H1 (cell line): ENCODE measurements at regions not wholly inside any gene's neighbourhood (a gene's known extent, or its start where the extent isn't known, plus 50 kb on each side); places are given as distances from the start of the nearest gene placed in this dataset.

ENCODE experiments used
- CTCF ChIA-PET: fragments of 300-600 bp; sonication (Branson Sonifier 250); formaldehyde crosslinking; loops from one replicate; lab custom pipeline; 2021; ENCODE audit not compliant: partially characterized antibody; lab: Charles Lee
- POLR2A ChIA-PET: fragments of 300-600 bp; sonication (Branson Sonifier 250); formaldehyde crosslinking; loops from one replicate; lab custom pipeline; 2021; ENCODE audit warnings: inconsistent platforms; ENCODE audit not compliant: partially characterized antibody; lab: Charles Lee
- DNase-seq, 2 experiments: peaks; one replicate each; pipeline versions ENCODE4 v3.0.0 to v3.0.0-alpha.2; 2010 to 2022; ENCODE audit warnings: low spot score in 2 of 2, low read depth in 1 of 2, mixed read lengths in 1 of 2
- FAIRE-seq: peaks from 2 replicates; lab custom pipeline; 2011; peaks lifted over from hg19 to GRCh38; lab: Jason Lieb, UNC
- H2AFZ ChIP-seq: 2 replicates; pipeline ENCODE4 v1.8.1; 2012; ENCODE audit warnings: low read length, inconsistent platforms
- H2AK5ac ChIP-seq: 2 replicates; pipeline ENCODE4 v1.6.1; 2013; ENCODE audit warnings: low read depth, low read length
- H2BK120ac ChIP-seq: replicated peaks from 2 replicates; pipeline ENCODE3; 2013; ENCODE audit warnings: low read depth, low read length, inconsistent platforms
- H2BK12ac ChIP-seq: 2 replicates; pipeline ENCODE4 v1.6.1; 2013; ENCODE audit warnings: low read depth, low read length
- H2BK15ac ChIP-seq: 2 replicates; pipeline ENCODE4 v1.6.1; 2013; ENCODE audit warnings: low read length
- H2BK20ac ChIP-seq: 2 replicates; pipeline ENCODE4 v1.6.1; 2013; ENCODE audit warnings: low read length
- H2BK5ac ChIP-seq: 2 replicates; pipeline ENCODE4 v1.6.1; 2013; ENCODE audit warnings: low read depth, low read length
- H3K14ac ChIP-seq: 2 replicates; pipeline ENCODE4 v1.6.1; 2013; ENCODE audit warnings: inconsistent platforms; ENCODE audit not compliant: insufficient read length
- H3K18ac ChIP-seq: 2 replicates; pipeline ENCODE4 v1.6.1; 2013; ENCODE audit warnings: low read length; ENCODE audit errors: extremely low read depth
- H3K23ac ChIP-seq: 2 replicates; pipeline ENCODE4 v1.6.1; 2013; ENCODE audit warnings: inconsistent platforms; ENCODE audit not compliant: insufficient read length
- H3K23me2 ChIP-seq: 2 replicates; pipeline ENCODE4 v1.6.1; 2013; ENCODE audit warnings: low read depth, low read length
- H3K27ac ChIP-seq: 2 replicates; pipeline ENCODE4 v1.6.1; 2011; ENCODE audit warnings: low read depth, low read length, inconsistent platforms
- H3K27me3 ChIP-seq, 4 experiments: replicated peaks in 1 of 4; 1 replicate in 1 of 4; 2 replicates in 3 of 4; pipeline versions ENCODE4 v1.6.1 to v1.8.1; 2011 to 2013; ENCODE audit warnings: low read length in 3 of 4, mild to moderate bottlenecking in 3 of 4, inconsistent platforms in 2 of 4, mixed read lengths in 2 of 4, moderate library complexity in 1 of 4; ENCODE audit not compliant: control insufficient read depth in 3 of 4, insufficient read depth in 3 of 4; ENCODE audit errors: extremely low read depth in 1 of 4
- H3K36me3 ChIP-seq, 4 experiments: 2 replicates each; pipeline versions ENCODE4 v1.6.1 to v1.8.1; 2011 to 2013; ENCODE audit warnings: mild to moderate bottlenecking in 4 of 4, low read length in 3 of 4, moderate library complexity in 2 of 4, control low read depth in 1 of 4, inconsistent platforms in 1 of 4; ENCODE audit not compliant: insufficient read depth in 4 of 4, control insufficient read depth in 2 of 4
- H3K4ac ChIP-seq: replicated peaks from 2 replicates; pipeline ENCODE3; 2013; ENCODE audit warnings: low read length, low read depth, mixed read lengths, inconsistent platforms; ENCODE audit not compliant: insufficient read length
- H3K4me1 ChIP-seq, 4 experiments: replicated peaks in 1 of 4; 1 replicate in 1 of 4; 2 replicates in 3 of 4; pipeline versions ENCODE4 v1.6.1 to v1.8.1; 2011 to 2013; ENCODE audit warnings: low read length in 3 of 4, inconsistent platforms in 2 of 4, mixed read lengths in 1 of 4; ENCODE audit not compliant: insufficient read depth in 4 of 4, control insufficient read depth in 3 of 4
- H3K4me2 ChIP-seq, 2 experiments: 2 replicates each; pipeline versions ENCODE4 v1.6.1 to v1.8.1; 2011 to 2013; ENCODE audit warnings: low read depth in 2 of 2, low read length in 2 of 2, control low read depth in 1 of 2, inconsistent platforms in 1 of 2, mild to moderate bottlenecking in 1 of 2; ENCODE audit not compliant: insufficient read depth in 1 of 2
- H3K4me3 ChIP-seq, 4 experiments: fragments of 200-600, 300-600 bp in 1 of 4; sonication (generic), shearing (Covaris generic), sonication (Bioruptor Twin) in 1 of 4; 2 replicates each; pipeline versions ENCODE4 v1.5.1 to v1.8.1; 2011 to 2016; ENCODE audit warnings: low read length in 4 of 4, low read depth in 3 of 4, control low read depth in 2 of 4, inconsistent platforms in 2 of 4, mild to moderate bottlenecking in 2 of 4, mixed read lengths in 1 of 4, moderate library complexity in 1 of 4; ENCODE audit not compliant: insufficient read depth in 2 of 4; ENCODE audit errors: extremely low read depth in 1 of 4
- H3K56ac ChIP-seq: replicated peaks from 2 replicates; pipeline ENCODE3; 2013; ENCODE audit warnings: low read depth, mild to moderate bottlenecking, mixed read lengths, low read length, inconsistent platforms; ENCODE audit not compliant: insufficient read length
- H3K79me1 ChIP-seq: 2 replicates; pipeline ENCODE4 v1.6.1; 2013; ENCODE audit warnings: low read depth, low read length, control low read depth
- H3K79me2 ChIP-seq, 2 experiments: 2 replicates each; pipeline versions ENCODE4 v1.6.1 to v1.8.1; 2012 to 2013; ENCODE audit warnings: low read length in 2 of 2, mild to moderate bottlenecking in 2 of 2, inconsistent platforms in 1 of 2; ENCODE audit not compliant: insufficient read depth in 2 of 2, control insufficient read depth in 1 of 2
- H3K9ac ChIP-seq, 4 experiments: replicated peaks in 1 of 4; 1 replicate in 1 of 4; 2 replicates in 3 of 4; pipeline versions ENCODE4 v1.6.1 to v1.8.1; 2011 to 2013; ENCODE audit warnings: low read depth in 3 of 4, low read length in 3 of 4, control low read depth in 2 of 4, mild to moderate bottlenecking in 2 of 4, moderate library complexity in 2 of 4, inconsistent platforms in 1 of 4; ENCODE audit errors: extremely low read depth in 1 of 4
- H3K9me3 ChIP-seq, 2 experiments: 2 replicates each; pipeline versions ENCODE4 v1.6.1 to v1.8.1; 2012 to 2013; ENCODE audit warnings: mild to moderate bottlenecking in 2 of 2, moderate library complexity in 2 of 2, control low read depth in 1 of 2, inconsistent platforms in 1 of 2, low read depth in 1 of 2, low read length in 1 of 2, mixed read lengths in 1 of 2; ENCODE audit not compliant: insufficient read depth in 2 of 2
- H4K20me1 ChIP-seq, 2 experiments: replicated peaks in 1 of 2; 2 replicates each; pipeline versions ENCODE3 to v1.8.1; 2011 to 2013; ENCODE audit warnings: inconsistent platforms in 2 of 2, low read length in 2 of 2, mild to moderate bottlenecking in 1 of 2; ENCODE audit not compliant: insufficient read depth in 2 of 2, control insufficient read depth in 1 of 2
- H4K5ac ChIP-seq: 2 replicates; pipeline ENCODE4 v1.6.1; 2013; ENCODE audit warnings: low read length, low read depth, mixed read lengths, inconsistent platforms; ENCODE audit not compliant: insufficient read length
- H4K8ac ChIP-seq: 2 replicates; pipeline ENCODE4 v1.8.0; 2013; ENCODE audit warnings: mild to moderate bottlenecking, moderate library complexity, low read length, inconsistent platforms; ENCODE audit not compliant: insufficient read depth; ENCODE audit errors: extremely low read depth
- H4K91ac ChIP-seq: replicated peaks from 2 replicates; pipeline ENCODE3; 2013; ENCODE audit warnings: low read length, mixed read lengths, inconsistent platforms; ENCODE audit not compliant: insufficient read length
- CBX5 ChIP-seq: fragments of 300-800, 300-1000 bp; sonication (generic); IDR thresholded peaks from 2 replicates; pipeline ENCODE4 v1.7.1; 2016; ENCODE audit warnings: antibody characterized with exemption, low read length, low read depth
- CEBPB ChIP-seq: IDR thresholded peaks from 2 replicates; pipeline ENCODE4 v1.6.1; 2012; ENCODE audit warnings: low read depth, low read length
- CHD2 ChIP-seq: IDR thresholded peaks from 2 replicates; pipeline ENCODE4 v1.6.1; 2012; ENCODE audit warnings: low read length, improper control_type of control experiment
- CREB1 ChIP-seq: IDR thresholded peaks from 2 replicates; pipeline ENCODE4 v1.6.1; 2012; ENCODE audit warnings: inconsistent platforms
- CTBP2 ChIP-seq: IDR thresholded peaks from 2 replicates; pipeline ENCODE4 v1.7.0; 2011; ENCODE audit warnings: borderline replicate concordance, mild to moderate bottlenecking, moderate library complexity, mixed read lengths, low read length; ENCODE audit not compliant: insufficient read depth, insufficient read length
- EP300 ChIP-seq, 2 experiments: IDR thresholded peaks; 1 replicate in 1 of 2; 2 replicates in 1 of 2; pipeline ENCODE4 v1.6.1; 2011 to 2012; ENCODE audit warnings: low read depth in 2 of 2, low read length in 2 of 2, mild to moderate bottlenecking in 2 of 2, borderline replicate concordance in 1 of 2, inconsistent platforms in 1 of 2, moderate library complexity in 1 of 2
- KDM4A ChIP-seq: IDR thresholded peaks from one replicate; pipeline ENCODE4 v1.7.1; 2012; ENCODE audit warnings: low read depth, mild to moderate bottlenecking, moderate library complexity, low read length, inconsistent platforms; ENCODE audit not compliant: severe bottlenecking
- NANOG ChIP-seq: IDR thresholded peaks from 2 replicates; pipeline ENCODE4 v1.6.1; 2011; ENCODE audit warnings: low read length, low read depth, mild to moderate bottlenecking, inconsistent platforms; ENCODE audit not compliant: insufficient read depth, poor library complexity, severe bottlenecking
- POU5F1 ChIP-seq: IDR thresholded peaks from 2 replicates; pipeline ENCODE4 v1.6.1; 2011; ENCODE audit warnings: low read depth, mild to moderate bottlenecking, low read length, moderate library complexity
- RFX5 ChIP-seq: IDR thresholded peaks from 2 replicates; pipeline ENCODE4 v1.6.1; 2011; ENCODE audit warnings: low read depth, low read length, improper control_type of control experiment, borderline replicate concordance
- YY1 ChIP-seq: IDR thresholded peaks from 2 replicates; pipeline ENCODE4 v1.6.1; 2011; ENCODE audit warnings: low read depth, mild to moderate bottlenecking, low read length
- ZNF274 ChIP-seq: IDR thresholded peaks from 2 replicates; pipeline ENCODE4 v1.7.0; 2012; ENCODE audit warnings: low read length, borderline replicate concordance; ENCODE audit errors: extremely low read depth
- WGBS, 2 experiments: shearing (Covaris generic) in 1 of 2; methylation state at CpG; one replicate each; pipeline versions ENCODE4 v1.1.6 to v1.1.7; 2013 to 2015; ENCODE audit warnings: low lambda C conversion rate in 2 of 2, mixed read lengths in 2 of 2, inconsistent platforms in 1 of 2, low coverage in 1 of 2, missing lambda C conversion rate in 1 of 2; ENCODE audit not compliant: insufficient replicate concordance in 2 of 2, insufficient coverage in 1 of 2, insufficient read length in 1 of 2; ENCODE audit errors: extremely low coverage in 1 of 2, missing lambda C conversion rate in 1 of 2; 5-methylcytosine and 5-hydroxymethylcytosine counted together
- TF ChIP-seq, protein P1 (sequence below): IDR thresholded peaks from 2 replicates; pipeline ENCODE4 v1.6.1; 2012; ENCODE audit warnings: low read length, inconsistent platforms

DNA sequence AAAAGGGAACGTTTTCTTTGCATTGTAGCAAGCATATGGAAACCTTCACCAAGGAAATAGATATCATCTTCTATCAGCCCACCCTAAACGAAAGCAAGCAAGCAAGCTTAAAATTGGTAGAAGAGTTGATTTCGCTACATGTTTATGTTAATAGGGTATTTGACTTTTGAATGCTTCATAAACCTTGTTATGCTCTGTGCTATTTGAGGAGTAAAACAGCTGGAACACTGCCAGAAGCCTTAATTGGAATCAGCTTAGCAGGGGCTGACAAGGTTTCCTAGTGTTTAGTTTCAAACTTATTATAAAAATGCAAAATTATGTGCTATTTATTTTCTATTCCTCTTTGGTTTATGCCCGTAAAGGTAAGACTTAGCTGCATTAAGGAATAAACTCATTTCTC is 70.6 kb upstream of the LINC00305 start:
- H2BK5ac ChIP-seq = no peak overlapping the region
- peaks cover 0 to 5% (median 3%) of the 10 kb centered on the region in 4 experiments; a peak in 2 of 7 replicates for H3K4me1 ChIP-seq
- no peaks in the 10 kb centered on the region for H3K79me1 ChIP-seq
- FAIRE-seq = no peak
- 78% methylated on average over 4 of the region's 4 CpGs; no CpG with 5 or more reads in 1 of the 2 experiments for WGBS, 2 experiments
- H3K23ac ChIP-seq = no peak overlapping the region
- no peak overlapping the region for H2BK12ac ChIP-seq
- H3K23me2 ChIP-seq = no peaks in the 10 kb centered on the region
- H2BK15ac ChIP-seq = no peak overlapping the region
- no peak overlapping the region for H3K27ac ChIP-seq
- H3K9ac ChIP-seq = no peak overlapping the region
- no peak overlapping the region for H2BK20ac ChIP-seq
- no peak overlapping the region for H3K4me2 ChIP-seq
- no peak for DNase-seq
- no peak overlapping the region for H4K8ac ChIP-seq
- no peaks in the 10 kb centered on the region for H4K20me1 ChIP-seq
- H3K14ac ChIP-seq = no peak overlapping the region
- TF ChIP-seq CBX5 = no peak
- no peak for TF ChIP-seq CREB1
- no peak for TF ChIP-seq YY1
- TF ChIP-seq CHD2 = no peak
- no peak for TF ChIP-seq EP300 (IDR thresholded peaks at IDR 0.05; ENCODE audit: borderline replicate concordance in 1 of 2, low read depth in 2 of 2, low read length in 2 of 2)
- no peak for TF ChIP-seq KDM4A
- TF ChIP-seq, protein P1, sequence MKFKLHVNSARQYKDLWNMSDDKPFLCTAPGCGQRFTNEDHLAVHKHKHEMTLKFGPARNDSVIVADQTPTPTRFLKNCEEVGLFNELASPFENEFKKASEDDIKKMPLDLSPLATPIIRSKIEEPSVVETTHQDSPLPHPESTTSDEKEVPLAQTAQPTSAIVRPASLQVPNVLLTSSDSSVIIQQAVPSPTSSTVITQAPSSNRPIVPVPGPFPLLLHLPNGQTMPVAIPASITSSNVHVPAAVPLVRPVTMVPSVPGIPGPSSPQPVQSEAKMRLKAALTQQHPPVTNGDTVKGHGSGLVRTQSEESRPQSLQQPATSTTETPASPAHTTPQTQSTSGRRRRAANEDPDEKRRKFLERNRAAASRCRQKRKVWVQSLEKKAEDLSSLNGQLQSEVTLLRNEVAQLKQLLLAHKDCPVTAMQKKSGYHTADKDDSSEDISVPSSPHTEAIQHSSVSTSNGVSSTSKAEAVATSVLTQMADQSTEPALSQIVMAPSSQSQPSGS = no peak
- no peak for TF ChIP-seq CEBPB
- TF ChIP-seq ZNF274 = no peak
- no peak for TF ChIP-seq CTBP2
- no peak for TF ChIP-seq POU5F1
- TF ChIP-seq RFX5 = no peak
- TF ChIP-seq NANOG = no peak
- ChIA-PET POLR2A (no interaction called here), CTCF (interaction anchor here (0.6 to 1.0 kb wide), 3 partner anchors 28 to 108 kb away, joined by 3 to 4 read pairs (median 4); no protein-coding TSS in a partner anchor)
- H4K5ac ChIP-seq = no peak overlapping the region
- H3K27me3 ChIP-seq = no peaks in the 10 kb centered on the region
- H2BK120ac ChIP-seq = no peak overlapping the region
- no peak overlapping the region for H2AK5ac ChIP-seq
- no peaks in the 10 kb centered on the region for H3K9me3 ChIP-seq
- no peak overlapping the region for H3K18ac ChIP-seq
- no peak overlapping the region for H3K4ac ChIP-seq
- H3K56ac ChIP-seq = no peak overlapping the region
- H2AFZ ChIP-seq = no peak overlapping the region
- H3K36me3 ChIP-seq = no peaks in the 10 kb centered on the region; a peak in 1 of 8 replicates
- H4K91ac ChIP-seq = no peak overlapping the region
- H3K4me3 ChIP-seq = no peak overlapping the region
- H3K79me2 ChIP-seq = no peaks in the 10 kb centered on the region
